IMR-90 (cell line): ENCODE measurements at regions not wholly inside any gene's neighbourhood (a gene's known extent, or its start where the extent isn't known, plus 50 kb on each side); places are given as distances from the start of the nearest gene placed in this dataset.

Experiments used
- ATAC-seq: fragments of 200-7000 bp; cut with Tn5 transposase; 2 replicates; pipeline ENCODE4 v1.9.1; 2020; ENCODE audit warnings: low read depth, mild to moderate bottlenecking, moderate library complexity
- BruUV-seq: library from RNA; stranded (reverse); fragments of 400-500 nt; replicated peaks from 2 replicates; lab custom pipeline; 2021; lab: Mats Ljungman, UMichigan
- CTCF ChIA-PET: fragments of 300-600 bp; formaldehyde crosslinking; extraction: SDS; loops from one replicate; lab custom pipeline; 2021; ENCODE audit warnings: antibody characterized with exemption; lab: Yijun Ruan, JAX
- POLR2A ChIA-PET: fragments of 300-600 bp; sonication (Branson Sonifier 250); formaldehyde crosslinking; loops from one replicate; lab custom pipeline; 2022; ENCODE audit warnings: antibody characterized with exemption; ENCODE audit not compliant: unreplicated experiment; lab: Charles Lee
- DNase-seq: peaks from one replicate; pipeline ENCODE4 v3.0.0; 2013
- H2AFZ ChIP-seq: replicated peaks from 2 replicates; pipeline ENCODE3; 2013; ENCODE audit warnings: low read length, mild to moderate bottlenecking; ENCODE audit not compliant: poor library complexity
- H2AK5ac ChIP-seq: 2 replicates; pipeline ENCODE4 v1.6.1; 2013; ENCODE audit warnings: low read depth, low read length, inconsistent platforms
- H2AK9ac ChIP-seq: replicated peaks from 2 replicates; pipeline ENCODE3; 2013; ENCODE audit warnings: mild to moderate bottlenecking, low read depth, low read length, moderate library complexity; ENCODE audit not compliant: poor library complexity
- H2BK120ac ChIP-seq: 2 replicates; pipeline ENCODE4 v1.6.1; 2013; ENCODE audit warnings: low read depth, low read length, inconsistent platforms
- H2BK15ac ChIP-seq: 3 replicates; pipeline ENCODE4 v1.6.1; 2013; ENCODE audit warnings: low read depth, low read length, inconsistent platforms
- H2BK20ac ChIP-seq: 2 replicates; pipeline ENCODE4 v1.6.1; 2013; ENCODE audit warnings: low read depth, mild to moderate bottlenecking, inconsistent platforms, low read length, moderate library complexity
- H2BK5ac ChIP-seq: 2 replicates; pipeline ENCODE4 v1.6.1; 2013; ENCODE audit warnings: mild to moderate bottlenecking, low read depth, low read length, inconsistent platforms; ENCODE audit not compliant: poor library complexity, severe bottlenecking
- H3K14ac ChIP-seq: replicated peaks from 2 replicates; pipeline ENCODE4 v1.6.1; 2013; ENCODE audit warnings: low read depth, low read length, inconsistent platforms
- H3K18ac ChIP-seq: 2 replicates; pipeline ENCODE4 v1.6.1; 2013; ENCODE audit warnings: low read depth, low read length, control low read depth
- H3K23ac ChIP-seq: 2 replicates; pipeline ENCODE4 v1.6.1; 2013; ENCODE audit warnings: low read depth, low read length, inconsistent platforms
- H3K27ac ChIP-seq: 2 replicates; pipeline ENCODE4 v1.5.1; 2013; ENCODE audit warnings: mild to moderate bottlenecking, control low read depth, low read length; ENCODE audit not compliant: insufficient read depth
- H3K27me3 ChIP-seq: 2 replicates; pipeline ENCODE4 v1.6.1; 2013; ENCODE audit warnings: low read length; ENCODE audit not compliant: control insufficient read depth, insufficient read depth
- H3K36me3 ChIP-seq: 2 replicates; pipeline ENCODE4 v1.6.1; 2013; ENCODE audit warnings: low read length, mixed read lengths; ENCODE audit not compliant: control insufficient read depth, insufficient read depth
- H3K4ac ChIP-seq: 2 replicates; pipeline ENCODE4 v1.6.1; 2013; ENCODE audit warnings: low read depth, low read length, inconsistent platforms
- H3K4me1 ChIP-seq: 2 replicates; pipeline ENCODE4 v1.6.1; 2013; ENCODE audit warnings: low read length, mixed read lengths; ENCODE audit not compliant: control insufficient read depth, insufficient read depth
- H3K4me2 ChIP-seq: 2 replicates; pipeline ENCODE4 v1.6.1; 2013; ENCODE audit warnings: low read depth, mild to moderate bottlenecking, control low read depth, low read length, moderate library complexity
- H3K4me3 ChIP-seq: 2 replicates; pipeline ENCODE4 v1.5.1; 2013; ENCODE audit warnings: low read depth, mild to moderate bottlenecking, control low read depth, low read length, moderate library complexity; ENCODE audit not compliant: insufficient read depth
- H3K56ac ChIP-seq: 2 replicates; pipeline ENCODE4 v1.6.1; 2013; ENCODE audit warnings: low read length, inconsistent platforms; ENCODE audit not compliant: insufficient read depth; ENCODE audit errors: extremely low read depth
- H3K79me1 ChIP-seq, 2 experiments: 2 replicates each; pipeline ENCODE4 v1.6.1; 2013; ENCODE audit warnings: low read length in 2 of 2, inconsistent platforms in 1 of 2, low read depth in 1 of 2
- H3K9ac ChIP-seq: 2 replicates; pipeline ENCODE4 v1.6.1; 2013; ENCODE audit warnings: low read depth, low read length, control low read depth
- H3K9me1 ChIP-seq: 2 replicates; pipeline ENCODE4 v1.6.1; 2013; ENCODE audit warnings: low read length, inconsistent platforms; ENCODE audit not compliant: insufficient read depth
- H3K9me3 ChIP-seq: 2 replicates; pipeline ENCODE4 v1.6.1; 2013; ENCODE audit warnings: low read length; ENCODE audit not compliant: control insufficient read depth, insufficient read depth
- H4K20me1 ChIP-seq: 2 replicates; pipeline ENCODE4 v1.6.1; 2013; ENCODE audit warnings: low read length, inconsistent platforms; ENCODE audit not compliant: insufficient read depth
- H4K5ac ChIP-seq: 2 replicates; pipeline ENCODE4 v1.6.1; 2013; ENCODE audit warnings: mild to moderate bottlenecking, low read depth, low read length, control low read depth
- H4K8ac ChIP-seq, 2 experiments: 2 replicates each; pipeline ENCODE4 v1.6.1; 2013; ENCODE audit warnings: low read depth in 2 of 2, low read length in 2 of 2, control low read depth in 1 of 2, inconsistent platforms in 1 of 2
- H4K91ac ChIP-seq: 2 replicates; pipeline ENCODE4 v1.6.1; 2013; ENCODE audit warnings: low read depth, low read length, inconsistent platforms; ENCODE audit not compliant: insufficient read depth
- BHLHE40 ChIP-seq: fragments of 150-350 bp; IDR thresholded peaks from 2 replicates; pipeline ENCODE4 v1.6.1; 2016; ENCODE audit warnings: mild to moderate bottlenecking, low read depth, low read length
- MAFK ChIP-seq: IDR thresholded peaks from 2 replicates; pipeline ENCODE4 v1.6.1; 2012; ENCODE audit warnings: low read depth, low read length, improper control_type of control experiment
- NFE2L2 ChIP-seq: fragments of 150-350 bp; IDR thresholded peaks from 2 replicates; pipeline ENCODE4 v1.6.1; 2016; ENCODE audit warnings: low read depth, mild to moderate bottlenecking, low read length
- SMC3 ChIP-seq: fragments of 150-350 bp; IDR thresholded peaks from 2 replicates; pipeline ENCODE4 v1.6.1; 2016; ENCODE audit warnings: low read depth, mild to moderate bottlenecking, antibody characterized with exemption, low read length, moderate library complexity
- WGBS, 2 experiments: methylation state at CpG; one replicate each; pipeline versions ENCODE4 v1.1.5 to v1.1.7; 2013; ENCODE audit warnings: missing lambda C conversion rate in 2 of 2; ENCODE audit not compliant: insufficient read length in 1 of 2; ENCODE audit errors: extremely low coverage in 2 of 2; 5-methylcytosine and 5-hydroxymethylcytosine counted together
- dilution Hi-C: fragments of 300-500 bp; cut with HindIII; formaldehyde crosslinking; loops from one replicate; pipeline ENCODE4 v1.14.3; 2018; ENCODE audit warnings: low sequenced_read_pairs; ENCODE audit not compliant: unreplicated experiment
- in situ Hi-C: fragments of 300-500 bp; cut with MboI; formaldehyde crosslinking; loops from 3 replicates; pipeline ENCODE4 v1.14.3; 2019; ENCODE audit warnings: low sequenced_read_pairs, inconsistent platforms, mixed read lengths
- intact Hi-C: fragments of 100-400 bp; cut with micrococcal nuclease; formaldehyde crosslinking; loops from 2 replicates; pipeline ENCODE4 v1.10.0; 2022

DNA sequence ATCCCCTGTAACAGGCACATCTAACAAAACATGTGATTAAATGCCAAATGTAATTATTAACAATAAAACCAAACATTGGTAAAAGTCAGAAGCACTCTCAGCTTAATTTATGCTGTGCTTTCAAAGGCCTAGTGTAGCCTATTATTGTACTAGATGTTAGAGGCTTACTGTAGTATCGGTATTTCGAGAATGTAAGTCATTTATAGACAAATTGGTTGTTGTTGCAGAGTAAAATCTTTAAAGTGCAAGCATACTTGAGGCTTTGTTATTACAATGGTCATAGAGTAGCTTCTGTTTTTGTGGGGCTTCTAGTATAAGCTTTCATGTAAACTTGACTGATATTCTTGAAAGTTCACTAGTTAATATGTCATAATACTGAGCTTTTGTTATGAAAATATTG lies 965.8 kb downstream of the PLA2G4A start:
- no peak overlapping the region for H2AFZ ChIP-seq

More for the DNA sequence above, 965.8 kb downstream of the PLA2G4A start:
- dilution Hi-C loops, result no loop called here
- Histone ChIP-seq H4K8ac (no peak overlapping the region), H3K9me1 (no peaks in the 10 kb centered on the region), H4K20me1 (no peaks in the 10 kb centered on the region), H3K9me3 (no peaks in the 10 kb centered on the region), H3K79me1 (no peaks in the 10 kb centered on the region), H2BK5ac (no peak overlapping the region), H2BK20ac (no peak overlapping the region), H3K4me1 (no peaks in the 10 kb centered on the region), H2BK120ac (no peak overlapping the region), H2BK15ac (no peak overlapping the region), H2AK9ac (no peak overlapping the region), H3K27ac (no peak overlapping the region), H4K91ac (no peak overlapping the region), H3K27me3 (no peaks in the 10 kb centered on the region), H4K5ac (no peak overlapping the region), H3K56ac (no peak overlapping the region), H3K4me2 (no peak overlapping the region), H3K4me3 (no peak overlapping the region), H3K18ac (no peak overlapping the region), H2AK5ac (no peak overlapping the region), H3K4ac (no peak overlapping the region), H3K36me3 (no peaks in the 10 kb centered on the region), H3K14ac (no peak overlapping the region), H3K9ac (no peak overlapping the region), H3K23ac (no peak overlapping the region)
- CTCF ChIA-PET, result no interaction called here
- POLR2A ChIA-PET, result interaction anchor here (0.6 kb wide), 1 partner anchor 9 kb away, joined by 3 read pairs; no protein-coding TSS in a partner anchor
- intact Hi-C loops, result no loop called here
- TF ChIP-seq SMC3, result no peak
- no peak for TF ChIP-seq BHLHE40
- TF ChIP-seq NFE2L2, result no peak
- no peak for TF ChIP-seq MAFK
- no TSS peak for BruUV-seq
- WGBS, 2 experiments, result no CpG with 5 or more reads among the region's 2 CpGs
- DNase-seq (no peak), ATAC-seq (no peak)
- in situ Hi-C loops, result no loop called here
